ENCODE measurements at regions not wholly inside any gene's neighbourhood (a gene's known extent, or its start where the extent isn't known, plus 50 kb on each side); places are given as distances from the start of the nearest gene placed in this dataset.

- TF ChIP-seq POLR2A (IDR thresholded peaks at IDR 0.05) (no peak), CTCF (IDR thresholded peaks at IDR 0.05) (no peak), EP300 (IDR thresholded peaks at IDR 0.05) (no peak)
Observed at GRCh38 chr11:123321636-123322035, 108.4 kb upstream of the GRAMD1B start.

All from stomach (tissue), 4 donors.